GM12878 (cell line): ENCODE measurements at regions not wholly inside any gene's neighbourhood (a gene's known extent, or its start where the extent isn't known, plus 50 kb on each side); places are given as distances from the start of the nearest gene placed in this dataset.

Experiments
- ATAC-seq: fragments of 200-7000 bp; cut with Tn5 transposase; 3 replicates; pipeline ENCODE4 v1.9.1; 2020; ENCODE audit warnings: mild to moderate bottlenecking, moderate library complexity
- BruUV-seq: library from RNA; stranded (reverse); fragments of 400-500 nt; replicated peaks from 2 replicates; lab custom pipeline; 2021; lab: Mats Ljungman, UMichigan
- CTCF ChIA-PET: fragments of 300-600 bp; sonication (Branson Sonifier 250); formaldehyde crosslinking; extraction: SDS; loops from one replicate; lab custom pipeline; 2021; ENCODE audit warnings: inconsistent platforms; lab: Yijun Ruan, JAX
- POLR2A ChIA-PET: fragments of 350-600 bp; formaldehyde crosslinking; extraction: SDS; loops from one replicate; lab custom pipeline; 2021; ENCODE audit warnings: inconsistent platforms; lab: Charles Lee
- RAD21 ChIA-PET: fragments of 300-600 bp; sonication (Branson Sonifier 250); formaldehyde crosslinking; loops from one replicate; lab custom pipeline; 2023; ENCODE audit warnings: antibody characterized with exemption; ENCODE audit not compliant: unreplicated experiment; lab: Charles Lee
- SMC1A ChIA-PET: fragments of 300-600 bp; sonication (Branson Sonifier 250); formaldehyde crosslinking; loops from one replicate; lab custom pipeline; 2023; ENCODE audit not compliant: unreplicated experiment, uncharacterized antibody; lab: Charles Lee
- DNase-seq: peaks from one replicate; pipeline ENCODE4 v3.0.0-alpha.2; 2011; ENCODE audit warnings: low read depth, low spot score
- FAIRE-seq: peaks from 3 replicates; lab custom pipeline; 2011; peaks lifted over from hg19 to GRCh38; lab: Jason Lieb, UNC
- H2AFZ ChIP-seq: 2 replicates; pipeline ENCODE4 v1.6.0; 2011; ENCODE audit warnings: low read depth, low read length, control low read depth; ENCODE audit not compliant: control insufficient read depth
- H3K27ac ChIP-seq: 2 replicates; pipeline ENCODE4 v1.5.1; 2011; ENCODE audit warnings: control low read depth; ENCODE audit not compliant: control insufficient read depth, insufficient read depth
- H3K27me3 ChIP-seq, 2 experiments: replicated peaks in 1 of 2; 2 replicates each; pipeline versions ENCODE4 v1.6.0 to v1.6.1; 2011; ENCODE audit warnings: low read length in 1 of 2; ENCODE audit not compliant: control insufficient read depth in 2 of 2, insufficient read depth in 2 of 2
- H3K36me3 ChIP-seq, 2 experiments: 2 replicates each; pipeline ENCODE4 v1.5.1; 2011; ENCODE audit warnings: low read length in 1 of 2; ENCODE audit not compliant: control insufficient read depth in 2 of 2, insufficient read depth in 2 of 2
- H3K4me1 ChIP-seq: 2 replicates; pipeline ENCODE4 v1.6.1; 2011; ENCODE audit warnings: mild to moderate bottlenecking, low read length, moderate library complexity, mixed read lengths; ENCODE audit not compliant: control insufficient read depth, insufficient read depth
- H3K4me2 ChIP-seq: 2 replicates; pipeline ENCODE4 v1.6.0; 2011; ENCODE audit warnings: control low read depth; ENCODE audit not compliant: control insufficient read depth, insufficient read depth
- H3K4me3 ChIP-seq: fragments of 200-600 bp; sonication (generic); 2 replicates; pipeline ENCODE4 v1.5.1; 2016
- H3K79me2 ChIP-seq: 2 replicates; pipeline ENCODE4 v1.6.0; 2011; ENCODE audit warnings: low read length; ENCODE audit not compliant: control insufficient read depth, insufficient read depth
- H3K9ac ChIP-seq: 2 replicates; pipeline ENCODE4 v1.8.0; 2011; ENCODE audit warnings: low read length, control low read depth, mixed read lengths; ENCODE audit not compliant: control insufficient read depth, insufficient read depth
- H3K9me3 ChIP-seq: replicated peaks from 3 replicates; pipeline ENCODE4 v1.5.1; 2011; ENCODE audit warnings: mild to moderate bottlenecking, low read length; ENCODE audit not compliant: control insufficient read depth, insufficient read depth
- H4K20me1 ChIP-seq: 2 replicates; pipeline ENCODE4 v1.6.0; 2011; ENCODE audit not compliant: control insufficient read depth, insufficient read depth
- BHLHE40 ChIP-seq, 2 experiments: fragments of 450-650 bp in 1 of 2; IDR thresholded peaks; 2 replicates each; pipeline ENCODE4 v1.6.1; 2011 to 2017; ENCODE audit warnings: low read depth in 2 of 2, borderline replicate concordance in 1 of 2, improper control_type of control experiment in 1 of 2, low read length in 1 of 2, mild to moderate bottlenecking in 1 of 2
- CHD4 ChIP-seq: fragments of 200-600 bp; sonication (generic); IDR thresholded peaks from 2 replicates; pipeline ENCODE4 v1.6.1; 2016; ENCODE audit warnings: mild to moderate bottlenecking
- DPF2 ChIP-seq: fragments of 450-650 bp; IDR thresholded peaks from 2 replicates; pipeline ENCODE4 v1.6.1; 2017; ENCODE audit warnings: mild to moderate bottlenecking
- E4F1 ChIP-seq: fragments of 450-650 bp; IDR thresholded peaks from 2 replicates; pipeline ENCODE4 v1.6.1; 2018; ENCODE audit warnings: borderline replicate concordance, mild to moderate bottlenecking; ENCODE audit not compliant: partially characterized antibody
- LARP7 ChIP-seq: fragments of 450-650 bp; IDR thresholded peaks from 2 replicates; pipeline ENCODE4 v1.6.1; 2017; ENCODE audit warnings: mild to moderate bottlenecking
- MXI1 ChIP-seq: fragments of 150-350 bp; IDR thresholded peaks from 2 replicates; pipeline ENCODE4 v1.6.1; 2011; ENCODE audit warnings: low read depth, mild to moderate bottlenecking, inconsistent platforms, low read length, improper control_type of control experiment
- MYC ChIP-seq: IDR thresholded peaks from 2 replicates; pipeline ENCODE4 v1.6.1; 2011; ENCODE audit warnings: mild to moderate bottlenecking, low read length, moderate library complexity, inconsistent platforms; ENCODE audit not compliant: insufficient read depth, insufficient replicate concordance, insufficient read length, severe bottlenecking
- NFIC ChIP-seq: IDR thresholded peaks from 2 replicates; pipeline ENCODE4 v1.6.1; 2012; ENCODE audit warnings: low read depth, mild to moderate bottlenecking, inconsistent platforms, low read length, moderate library complexity
- NR2C2 ChIP-seq: IDR thresholded peaks from 2 replicates; pipeline ENCODE4 v1.6.1; 2011; ENCODE audit warnings: borderline replicate concordance, low read depth; ENCODE audit not compliant: control insufficient read depth, insufficient read length
- RELA ChIP-seq: fragments of 450-650 bp; IDR thresholded peaks from 2 replicates; pipeline ENCODE4 v1.8.0; 2014; ENCODE audit warnings: borderline replicate concordance; ENCODE audit not compliant: partially characterized antibody
- RFX5 ChIP-seq: IDR thresholded peaks from 2 replicates; pipeline ENCODE4 v1.6.1; 2011; ENCODE audit warnings: low read depth, low read length, improper control_type of control experiment
- STAT3 ChIP-seq: IDR thresholded peaks from 2 replicates; pipeline ENCODE4 v1.6.1; 2011; ENCODE audit warnings: low read depth, low read length, improper control_type of control experiment
- SUZ12 ChIP-seq: fragments of 200-600 bp; sonication (generic); IDR thresholded peaks from one replicate; pipeline ENCODE4 v1.6.1; 2018; ENCODE audit warnings: antibody characterized with exemption, mild to moderate bottlenecking; ENCODE audit not compliant: unreplicated experiment
- TAF1 ChIP-seq: IDR thresholded peaks from 2 replicates; pipeline ENCODE4 v1.6.1; 2011; ENCODE audit warnings: mild to moderate bottlenecking, low read depth, low read length, borderline replicate concordance
- ZNF217 ChIP-seq: fragments of 450-650 bp; IDR thresholded peaks from 2 replicates; pipeline ENCODE4 v1.6.1; 2017; ENCODE audit warnings: antibody characterized with exemption, mild to moderate bottlenecking
- WGBS: methylation state at CpG from one replicate; pipeline ENCODE4 v1.1.6; 2016; ENCODE audit warnings: low lambda C conversion rate; ENCODE audit not compliant: insufficient replicate concordance, insufficient coverage; ENCODE audit errors: missing lambda C conversion rate; 5-methylcytosine and 5-hydroxymethylcytosine counted together
- in situ Hi-C: fragments of 300-500 bp; cut with MboI; formaldehyde crosslinking; loops from 9 replicates; pipeline ENCODE4 v1.14.3; 2018; ENCODE audit warnings: mixed read lengths
- intact Hi-C: fragments of 100-400 bp; cut with micrococcal nuclease; formaldehyde crosslinking; loops from one replicate; pipeline ENCODE4 v1.14.2; 2022; ENCODE audit not compliant: unreplicated experiment

DNA sequence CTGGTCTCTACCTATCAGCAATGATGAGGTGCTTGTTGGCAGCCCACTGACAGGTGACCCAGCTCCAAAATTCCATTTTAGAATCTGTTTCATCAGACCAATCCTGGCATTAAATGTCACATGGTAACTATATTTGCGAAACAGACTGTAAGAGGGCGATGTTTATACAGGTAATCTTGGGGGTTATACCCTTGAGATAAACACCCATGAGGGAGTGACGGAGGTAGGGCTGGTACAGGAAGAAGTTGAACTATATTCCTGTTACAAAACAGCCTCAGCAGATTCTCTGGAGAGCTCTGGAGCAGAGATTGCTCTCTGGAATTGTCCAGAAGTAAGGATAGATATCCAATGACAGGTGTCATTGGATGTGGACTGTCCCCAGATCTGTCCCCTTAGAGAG, 444.8 kb upstream of the DPP6 start:
- BruUV-seq = no TSS peak
- Histone ChIP-seq H3K9ac (no peak overlapping the region), H3K27ac (no peak overlapping the region), H3K9me3 (no peaks in the 10 kb centered on the region; the same call in 2 of the 3 replicates), H3K79me2 (no peaks in the 10 kb centered on the region), H4K20me1 (no peaks in the 10 kb centered on the region), H3K4me3 (no peak overlapping the region), H2AFZ (no peak overlapping the region), H3K36me3 (no peaks in the 10 kb centered on the region), H3K4me1 (no peaks in the 10 kb centered on the region), H3K27me3 (no peaks in the 10 kb centered on the region), H3K4me2 (no peak overlapping the region)
- WGBS = 2% methylated on average over 3 of the region's 3 CpGs
- RAD21 ChIA-PET = no interaction called here
- CTCF ChIA-PET = no interaction called here
- SMC1A ChIA-PET = no interaction called here
- POLR2A ChIA-PET = no interaction called here
- ATAC-seq (no peak), DNase-seq (no peak), FAIRE-seq (no peak)
- in situ Hi-C loops (no loop called here), intact Hi-C loops (no loop called here)
- TF ChIP-seq TAF1 (no peak), DPF2 (no peak)

GRCh38 chr7:153616711-153617325, 435.4 kb upstream of the DPP6 start:
- intact Hi-C loops = no loop called here
- H3K36me3 ChIP-seq = no peaks in the 10 kb centered on the region
- no TSS peak for BruUV-seq
- no peaks in the 10 kb centered on the region for H3K79me2 ChIP-seq
- H3K4me1 ChIP-seq = no peaks in the 10 kb centered on the region
- no peak overlapping the region for H3K4me3 ChIP-seq
- no peak overlapping the region for H3K4me2 ChIP-seq
- no peak overlapping the region for H3K27ac ChIP-seq
- no peak for DNase-seq
- H3K9me3 ChIP-seq = no peaks in the 10 kb centered on the region
- SMC1A ChIA-PET = no interaction called here
- in situ Hi-C loops = no loop called here
- H2AFZ ChIP-seq = no peak overlapping the region
- WGBS = 4% methylated on average over 8 of the region's 8 CpGs
- H4K20me1 ChIP-seq = no peaks in the 10 kb centered on the region
- CTCF ChIA-PET = no interaction called here
- no peak for FAIRE-seq
- no peaks in the 10 kb centered on the region for H3K27me3 ChIP-seq
- POLR2A ChIA-PET = no interaction called here
- no peak for ATAC-seq
- RAD21 ChIA-PET = no interaction called here
- no peak overlapping the region for H3K9ac ChIP-seq
- no peak for TF ChIP-seq CHD4
- TF ChIP-seq RELA = no peak
- no peak for TF ChIP-seq RFX5
- TF ChIP-seq NR2C2 = no peak
- no peak for TF ChIP-seq NFIC
- no peak for TF ChIP-seq SUZ12
- no peak for TF ChIP-seq MYC
- TF ChIP-seq LARP7 = no peak
- TF ChIP-seq BHLHE40 (IDR thresholded peaks at IDR 0.05; ENCODE audit: borderline replicate concordance in 1 of 2, low read depth in 2 of 2, low read length in 1 of 2) = no peak
- TF ChIP-seq E4F1 = no peak
- TF ChIP-seq STAT3 = no peak
- no peak for TF ChIP-seq MXI1
- TF ChIP-seq ZNF217 = no peak
